H9 (cell line): ENCODE measurements at regions not wholly inside any gene's neighbourhood (a gene's known extent, or its start where the extent isn't known, plus 50 kb on each side); places are given as distances from the start of the nearest gene placed in this dataset.

Experiments used
- DNase-seq: peaks from one replicate; pipeline ENCODE4 v3.0.0-alpha.2; 2017
- H2AFZ ChIP-seq: one replicate; pipeline ENCODE4 v1.6.1; 2013; ENCODE audit warnings: mild to moderate bottlenecking, low read length, control low read depth, moderate library complexity
- H2AK5ac ChIP-seq: 2 replicates; pipeline ENCODE4 v1.6.1; 2013; ENCODE audit warnings: low read length, control low read depth, mixed read lengths; ENCODE audit not compliant: insufficient read length
- H2BK120ac ChIP-seq: one replicate; pipeline ENCODE4 v1.6.1; 2013; ENCODE audit warnings: low read depth, mild to moderate bottlenecking, low read length, control low read depth, inconsistent platforms; ENCODE audit not compliant: poor library complexity, severe bottlenecking
- H2BK12ac ChIP-seq: 2 replicates; pipeline ENCODE4 v1.6.1; 2013; ENCODE audit warnings: low read length, control low read depth, mixed read lengths, low read depth; ENCODE audit not compliant: insufficient read length
- H2BK15ac ChIP-seq: 2 replicates; pipeline ENCODE4 v1.6.1; 2013; ENCODE audit warnings: low read depth, low read length, control low read depth
- H2BK20ac ChIP-seq: one replicate; pipeline ENCODE4 v1.6.1; 2013; ENCODE audit warnings: low read depth, mild to moderate bottlenecking, low read length, control low read depth, inconsistent platforms; ENCODE audit not compliant: poor library complexity, severe bottlenecking
- H2BK5ac ChIP-seq: 2 replicates; pipeline ENCODE4 v1.6.1; 2013; ENCODE audit warnings: low read length, control low read depth, mixed read lengths; ENCODE audit not compliant: insufficient read length
- H3K14ac ChIP-seq: 2 replicates; pipeline ENCODE4 v1.6.1; 2013; ENCODE audit warnings: low read length, control low read depth; ENCODE audit not compliant: insufficient read depth
- H3K18ac ChIP-seq: 2 replicates; pipeline ENCODE4 v1.6.1; 2013; ENCODE audit warnings: low read depth, mild to moderate bottlenecking, mixed read lengths, low read length, control low read depth; ENCODE audit not compliant: insufficient read length
- H3K23ac ChIP-seq: 2 replicates; pipeline ENCODE4 v1.6.1; 2013; ENCODE audit warnings: low read length, control low read depth, mixed read lengths, low read depth; ENCODE audit not compliant: insufficient read length
- H3K23me2 ChIP-seq: 2 replicates; pipeline ENCODE4 v1.6.1; 2013; ENCODE audit warnings: low read depth, mild to moderate bottlenecking, mixed read lengths, low read length, control low read depth; ENCODE audit not compliant: insufficient read length, poor library complexity, severe bottlenecking
- H3K27ac ChIP-seq: 2 replicates; pipeline ENCODE4 v1.5.1; 2013; ENCODE audit warnings: low read length, control low read depth, mixed read lengths, low read depth; ENCODE audit not compliant: insufficient read length
- H3K27me3 ChIP-seq: 2 replicates; pipeline ENCODE4 v1.6.1; 2013; ENCODE audit warnings: low read length, control low read depth, inconsistent platforms; ENCODE audit not compliant: insufficient read depth
- H3K4ac ChIP-seq: 2 replicates; pipeline ENCODE4 v1.6.1; 2013; ENCODE audit warnings: low read depth, mild to moderate bottlenecking, control low read depth, inconsistent platforms, low read length, moderate library complexity
- H3K4me1 ChIP-seq: 2 replicates; pipeline ENCODE4 v1.6.1; 2013; ENCODE audit warnings: low read length, control low read depth, inconsistent platforms; ENCODE audit not compliant: insufficient read depth
- H3K4me2 ChIP-seq: 2 replicates; pipeline ENCODE4 v1.6.1; 2013; ENCODE audit warnings: low read length, control low read depth, mixed read lengths; ENCODE audit not compliant: insufficient read length, insufficient read depth
- H3K56ac ChIP-seq: 2 replicates; pipeline ENCODE4 v1.6.1; 2013; ENCODE audit warnings: low read depth, mild to moderate bottlenecking, mixed read lengths, low read length, control low read depth; ENCODE audit not compliant: insufficient read length
- H3K79me1 ChIP-seq: 2 replicates; pipeline ENCODE4 v1.6.1; 2013; ENCODE audit warnings: low read depth, mild to moderate bottlenecking, moderate library complexity, low read length, control low read depth, inconsistent platforms; ENCODE audit not compliant: insufficient read depth, poor library complexity, severe bottlenecking
- H3K79me2 ChIP-seq: 2 replicates; pipeline ENCODE4 v1.6.1; 2013; ENCODE audit warnings: low read length, control low read depth, inconsistent platforms; ENCODE audit not compliant: insufficient read depth
- H3K9ac ChIP-seq: 2 replicates; pipeline ENCODE4 v1.6.1; 2013; ENCODE audit warnings: low read length, control low read depth, mixed read lengths; ENCODE audit not compliant: insufficient read length; ENCODE audit errors: extremely low read depth
- H3K9me3 ChIP-seq: one replicate; pipeline ENCODE4 v1.6.1; 2013; ENCODE audit warnings: low read depth, low read length, inconsistent platforms; ENCODE audit not compliant: control insufficient read depth
- H3T11ph ChIP-seq: one replicate; pipeline ENCODE4 v1.6.1; 2013; ENCODE audit warnings: mild to moderate bottlenecking, low read length, control low read depth, inconsistent platforms
- H4K20me1 ChIP-seq: one replicate; pipeline ENCODE4 v1.6.1; 2013; ENCODE audit not compliant: control insufficient read depth, insufficient read length, insufficient read depth
- H4K5ac ChIP-seq: 2 replicates; pipeline ENCODE4 v1.6.1; 2013; ENCODE audit warnings: low read depth, mild to moderate bottlenecking, mixed read lengths, low read length, control low read depth; ENCODE audit not compliant: insufficient read length
- H4K8ac ChIP-seq: replicated peaks from 2 replicates; pipeline ENCODE4 v1.6.1; 2013; ENCODE audit warnings: low read length, control low read depth, mixed read lengths, low read depth; ENCODE audit not compliant: insufficient read length
- H4K91ac ChIP-seq: 2 replicates; pipeline ENCODE4 v1.6.1; 2013; ENCODE audit warnings: low read depth, mild to moderate bottlenecking, moderate library complexity, mixed read lengths, low read length, control low read depth; ENCODE audit not compliant: insufficient read length
- H3K27ac Mint-ChIP-seq, 3 experiments: 2 replicates in 2 of 3; 3 replicates in 1 of 3; pipeline ENCODE4 v1.8.0; 2020 to 2021; ENCODE audit warnings: mixed read lengths in 3 of 3, mild to moderate bottlenecking in 1 of 3, moderate library complexity in 1 of 3
- H3K27me3 Mint-ChIP-seq: 2 replicates; pipeline ENCODE4 v1.8.0; 2021; ENCODE audit warnings: low read depth, mild to moderate bottlenecking, moderate library complexity, mixed read lengths
- H3K36me3 Mint-ChIP-seq, 3 experiments: 2 replicates in 2 of 3; 3 replicates in 1 of 3; pipeline ENCODE4 v1.8.0; 2020 to 2021; ENCODE audit warnings: low read depth in 3 of 3, mixed read lengths in 3 of 3; ENCODE audit not compliant: insufficient read depth in 1 of 3
- H3K4me1 Mint-ChIP-seq, 2 experiments: 2 replicates each; pipeline ENCODE4 v1.8.0; 2020; ENCODE audit warnings: mixed read lengths in 2 of 2
- H3K4me3 Mint-ChIP-seq, 2 experiments: 2 replicates in 1 of 2; 3 replicates in 1 of 2; pipeline ENCODE4 v1.8.0; 2020 to 2021; ENCODE audit warnings: mild to moderate bottlenecking in 2 of 2, mixed read lengths in 2 of 2, moderate library complexity in 1 of 2
- H3K9me3 Mint-ChIP-seq, 2 experiments: 2 replicates in 1 of 2; 3 replicates in 1 of 2; pipeline ENCODE4 v1.8.0; 2020; ENCODE audit warnings: mild to moderate bottlenecking in 2 of 2, mixed read lengths in 2 of 2, moderate library complexity in 1 of 2
- WGBS: extraction: QIAGEN DNeasy Blood & Tissue Kit; methylation state at CpG from one replicate; pipeline ENCODE4 v1.1.7; 2013; ENCODE audit warnings: missing lambda C conversion rate, low lambda C conversion rate, mixed read lengths; ENCODE audit not compliant: insufficient read length; ENCODE audit errors: extremely low coverage; 5-methylcytosine and 5-hydroxymethylcytosine counted together
- TF ChIP-seq, protein P1 (sequence below): fragments of 200-600 bp; sonication (generic); conservative IDR thresholded peaks from 3 replicates; pipeline ENCODE4 v1.8.0; 2021; ENCODE audit warnings: antibody characterized with exemption, mild to moderate bottlenecking

DNA sequence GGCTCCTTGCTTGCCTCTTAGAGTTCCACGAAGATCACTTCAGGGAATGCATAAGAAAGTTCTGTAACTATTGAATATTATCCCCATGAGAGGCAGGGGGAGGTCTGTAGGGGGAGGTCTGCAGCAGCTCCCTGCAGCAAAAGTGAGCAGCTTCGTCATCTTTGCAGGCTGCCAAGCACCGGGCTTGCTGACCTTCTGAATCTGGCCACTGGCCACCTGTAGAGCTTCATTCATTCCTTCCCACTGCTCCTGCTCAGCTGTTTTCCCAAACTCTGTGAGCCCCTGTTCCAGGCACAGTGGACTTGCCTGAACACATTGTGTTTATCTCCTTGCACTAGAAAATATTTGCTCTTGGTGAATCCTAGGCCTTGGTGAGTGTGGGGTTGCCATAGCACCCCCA lies 443.3 kb downstream of the HAPSTR1 start:
- Histone ChIP-seq H2AFZ (no peak overlapping the region), H3T11ph (no peak overlapping the region), H3K14ac (no peak overlapping the region), H3K9me3 (peaks cover 6% of the 10 kb centered on the region), H4K8ac (no peak overlapping the region), H2BK15ac (no peak overlapping the region), H3K4me2 (no peak overlapping the region), H3K4me1 (no peaks in the 10 kb centered on the region), H3K27ac (no peak overlapping the region), H2BK120ac (no peak overlapping the region), H4K5ac (no peak overlapping the region), H3K23me2 (no peaks in the 10 kb centered on the region), H4K91ac (no peak overlapping the region), H2BK5ac (no peak overlapping the region), H4K20me1 (no peaks in the 10 kb centered on the region), H3K18ac (no peak overlapping the region), H2AK5ac (no peak overlapping the region), H3K4ac (no peak overlapping the region), H3K23ac (no peak overlapping the region), H3K27me3 (no peaks in the 10 kb centered on the region), H3K56ac (no peak overlapping the region), H3K79me1 (no peaks in the 10 kb centered on the region), H3K79me2 (no peaks in the 10 kb centered on the region), H3K9ac (no peak overlapping the region), H2BK12ac (no peak overlapping the region), H2BK20ac (peak overlapping the region; percentile 65)
- no peak for DNase-seq
- no CpG with 5 or more reads among the region's 3 CpGs for WGBS
- H3K27ac Mint-ChIP-seq, result no peak overlapping the region
- no peak overlapping the region for H3K4me3 Mint-ChIP-seq
- H3K9me3 Mint-ChIP-seq, result peaks cover 10 to 14% of the 10 kb centered on the region in 2 experiments; a peak in 4 of 5 replicates
- H3K36me3 Mint-ChIP-seq, result peaks cover 2 to 16% (median 4%) of the 10 kb centered on the region in 3 experiments; a peak in 5 of 7 replicates
- H3K27me3 Mint-ChIP-seq, result peaks cover 2% of the 10 kb centered on the region
- H3K4me1 Mint-ChIP-seq, result peaks cover 7 to 10% of the 10 kb centered on the region in 2 experiments
- TF ChIP-seq, protein P1, sequence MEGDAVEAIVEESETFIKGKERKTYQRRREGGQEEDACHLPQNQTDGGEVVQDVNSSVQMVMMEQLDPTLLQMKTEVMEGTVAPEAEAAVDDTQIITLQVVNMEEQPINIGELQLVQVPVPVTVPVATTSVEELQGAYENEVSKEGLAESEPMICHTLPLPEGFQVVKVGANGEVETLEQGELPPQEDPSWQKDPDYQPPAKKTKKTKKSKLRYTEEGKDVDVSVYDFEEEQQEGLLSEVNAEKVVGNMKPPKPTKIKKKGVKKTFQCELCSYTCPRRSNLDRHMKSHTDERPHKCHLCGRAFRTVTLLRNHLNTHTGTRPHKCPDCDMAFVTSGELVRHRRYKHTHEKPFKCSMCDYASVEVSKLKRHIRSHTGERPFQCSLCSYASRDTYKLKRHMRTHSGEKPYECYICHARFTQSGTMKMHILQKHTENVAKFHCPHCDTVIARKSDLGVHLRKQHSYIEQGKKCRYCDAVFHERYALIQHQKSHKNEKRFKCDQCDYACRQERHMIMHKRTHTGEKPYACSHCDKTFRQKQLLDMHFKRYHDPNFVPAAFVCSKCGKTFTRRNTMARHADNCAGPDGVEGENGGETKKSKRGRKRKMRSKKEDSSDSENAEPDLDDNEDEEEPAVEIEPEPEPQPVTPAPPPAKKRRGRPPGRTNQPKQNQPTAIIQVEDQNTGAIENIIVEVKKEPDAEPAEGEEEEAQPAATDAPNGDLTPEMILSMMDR, result no peak
